OCI-LY7 (cell line): ENCODE measurements at regions not wholly inside any gene's neighbourhood (a gene's known extent, or its start where the extent isn't known, plus 50 kb on each side); places are given as distances from the start of the nearest gene placed in this dataset.

Experiments used
- BruUV-seq: library from RNA; stranded (reverse); fragments of 400-500 nt; replicated peaks from 2 replicates; lab custom pipeline; 2021; lab: Mats Ljungman, UMichigan
- CTCF ChIA-PET: fragments of 300-600 bp; sonication (Branson Sonifier 250); formaldehyde crosslinking; loops from one replicate; lab custom pipeline; 2022; ENCODE audit warnings: antibody characterized with exemption; ENCODE audit not compliant: unreplicated experiment; lab: Charles Lee
- POLR2A ChIA-PET: fragments of 300-600 bp; sonication (Branson Sonifier 250); formaldehyde crosslinking; loops from one replicate; lab custom pipeline; 2022; ENCODE audit warnings: antibody characterized with exemption; lab: Charles Lee
- DNase-seq: peaks from one replicate; pipeline ENCODE4 v3.0.0-alpha.2; 2015; ENCODE audit warnings: low spot score
- H2AFZ ChIP-seq: fragments of 200-600 bp; sonication (generic), shearing (Covaris generic); 2 replicates; pipeline ENCODE4 v1.6.1; 2014; ENCODE audit warnings: mild to moderate bottlenecking, antibody characterized with exemption, low read length, moderate library complexity
- H3K27ac ChIP-seq: fragments of 200-600 bp; sonication (generic); 2 replicates; pipeline ENCODE4 v1.5.1; 2014; ENCODE audit warnings: mixed run types, low read depth, mild to moderate bottlenecking, moderate library complexity, low read length, inconsistent platforms; ENCODE audit not compliant: poor library complexity, severe bottlenecking
- H3K36me3 ChIP-seq: fragments of 200-600 bp; sonication (generic); 2 replicates; pipeline ENCODE4 v1.6.1; 2014; ENCODE audit warnings: mild to moderate bottlenecking, antibody characterized with exemption, low read length, moderate library complexity, mixed read lengths; ENCODE audit not compliant: insufficient read depth
- H3K4me1 ChIP-seq: fragments of 200-600 bp; sonication (generic); 2 replicates; pipeline ENCODE4 v1.5.1; 2014; ENCODE audit warnings: mild to moderate bottlenecking, low read length; ENCODE audit not compliant: insufficient read depth, poor library complexity, severe bottlenecking
- H3K4me2 ChIP-seq: fragments of 200-600 bp; sonication (generic); 2 replicates; pipeline ENCODE4 v1.6.1; 2014; ENCODE audit warnings: mild to moderate bottlenecking, low read length
- H3K4me3 ChIP-seq: fragments of 200-600 bp; sonication (generic); 2 replicates; pipeline ENCODE4 v1.5.1; 2014; ENCODE audit warnings: mild to moderate bottlenecking, low read depth, low read length; ENCODE audit not compliant: poor library complexity, severe bottlenecking
- H3K79me2 ChIP-seq: fragments of 200-600 bp; sonication (generic); 2 replicates; pipeline ENCODE4 v1.6.1; 2016; ENCODE audit warnings: low read depth, mild to moderate bottlenecking, low read length, moderate library complexity, mixed read lengths; ENCODE audit not compliant: insufficient read depth
- H3K9me2 ChIP-seq: fragments of 200-600 bp; sonication (generic); 2 replicates; pipeline ENCODE4 v1.6.1; 2016; ENCODE audit warnings: mild to moderate bottlenecking, low read length, mixed read lengths; ENCODE audit not compliant: insufficient read depth
- H3K9me3 ChIP-seq: fragments of 200-600 bp; sonication (generic); 2 replicates; pipeline ENCODE4 v1.6.1; 2014; ENCODE audit warnings: mild to moderate bottlenecking, mixed run types, low read length, mixed read lengths
- H4K20me1 ChIP-seq: fragments of 200-600 bp; sonication (generic); 2 replicates; pipeline ENCODE4 v1.6.1; 2014; ENCODE audit warnings: mild to moderate bottlenecking, antibody characterized with exemption, low read length, moderate library complexity, mixed read lengths; ENCODE audit not compliant: insufficient read depth
- EZH2phosphoT487 ChIP-seq: fragments of 200-600 bp; sonication (generic); IDR thresholded peaks from 2 replicates; pipeline ENCODE4 v1.6.1; 2018; ENCODE audit warnings: low read depth, borderline replicate concordance, mild to moderate bottlenecking, mixed run types, antibody characterized with exemption, low read length, moderate library complexity, mixed read lengths
- intact Hi-C: fragments of 100-400 bp; cut with micrococcal nuclease; formaldehyde crosslinking; loops from one replicate; pipeline ENCODE4 v1.10.0; 2022; ENCODE audit not compliant: unreplicated experiment
- TF ChIP-seq, protein P1 (sequence below): fragments of 200-600 bp; sonication (generic); conservative IDR thresholded peaks from 2 replicates; pipeline ENCODE4 v1.5.1; 2014; ENCODE audit warnings: mild to moderate bottlenecking, antibody characterized with exemption, low read length, moderate library complexity, mixed read lengths

- ChIA-PET CTCF (no interaction called here), POLR2A (no interaction called here)
- no peaks in the 10 kb centered on the region for H3K79me2 ChIP-seq
- H3K4me1 ChIP-seq, result no peaks in the 10 kb centered on the region
- TF ChIP-seq EZH2phosphoT487, result no peak
- TF ChIP-seq, protein P1, sequence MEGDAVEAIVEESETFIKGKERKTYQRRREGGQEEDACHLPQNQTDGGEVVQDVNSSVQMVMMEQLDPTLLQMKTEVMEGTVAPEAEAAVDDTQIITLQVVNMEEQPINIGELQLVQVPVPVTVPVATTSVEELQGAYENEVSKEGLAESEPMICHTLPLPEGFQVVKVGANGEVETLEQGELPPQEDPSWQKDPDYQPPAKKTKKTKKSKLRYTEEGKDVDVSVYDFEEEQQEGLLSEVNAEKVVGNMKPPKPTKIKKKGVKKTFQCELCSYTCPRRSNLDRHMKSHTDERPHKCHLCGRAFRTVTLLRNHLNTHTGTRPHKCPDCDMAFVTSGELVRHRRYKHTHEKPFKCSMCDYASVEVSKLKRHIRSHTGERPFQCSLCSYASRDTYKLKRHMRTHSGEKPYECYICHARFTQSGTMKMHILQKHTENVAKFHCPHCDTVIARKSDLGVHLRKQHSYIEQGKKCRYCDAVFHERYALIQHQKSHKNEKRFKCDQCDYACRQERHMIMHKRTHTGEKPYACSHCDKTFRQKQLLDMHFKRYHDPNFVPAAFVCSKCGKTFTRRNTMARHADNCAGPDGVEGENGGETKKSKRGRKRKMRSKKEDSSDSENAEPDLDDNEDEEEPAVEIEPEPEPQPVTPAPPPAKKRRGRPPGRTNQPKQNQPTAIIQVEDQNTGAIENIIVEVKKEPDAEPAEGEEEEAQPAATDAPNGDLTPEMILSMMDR, result no peak
- H3K9me2 ChIP-seq, result no peaks in the 10 kb centered on the region
- no peaks in the 10 kb centered on the region for H3K9me3 ChIP-seq
- H3K4me3 ChIP-seq, result no peak overlapping the region
- intact Hi-C loops, result no loop called here
- H4K20me1 ChIP-seq, result no peaks in the 10 kb centered on the region
- DNase-seq, result no peak
- H3K4me2 ChIP-seq, result no peak overlapping the region
- H3K36me3 ChIP-seq, result no peaks in the 10 kb centered on the region
- no peak overlapping the region for H2AFZ ChIP-seq
- no peak overlapping the region for H3K27ac ChIP-seq
- BruUV-seq, result no TSS peak
Observed at GRCh38 chr11:98834776-98835175, 186.0 kb upstream of the CNTN5 start.

GRCh38 chr11:98835335-98835734 lies 185.4 kb upstream of the CNTN5 start:
- no peaks in the 10 kb centered on the region for H3K36me3 ChIP-seq
- H3K4me3 ChIP-seq, result no peak overlapping the region
- intact Hi-C loops, result no loop called here
- TF ChIP-seq, protein P1, result no peak
- TF ChIP-seq EZH2phosphoT487, result no peak
- H2AFZ ChIP-seq, result no peak overlapping the region
- no peaks in the 10 kb centered on the region for H3K9me2 ChIP-seq
- H3K4me2 ChIP-seq, result no peak overlapping the region
- H3K4me1 ChIP-seq, result no peaks in the 10 kb centered on the region
- ChIA-PET POLR2A (no interaction called here), CTCF (no interaction called here)
- H3K9me3 ChIP-seq, result no peaks in the 10 kb centered on the region
- no peak for DNase-seq
- no peak overlapping the region for H3K27ac ChIP-seq
- no TSS peak for BruUV-seq
- no peaks in the 10 kb centered on the region for H3K79me2 ChIP-seq
- no peaks in the 10 kb centered on the region for H4K20me1 ChIP-seq

DNA sequence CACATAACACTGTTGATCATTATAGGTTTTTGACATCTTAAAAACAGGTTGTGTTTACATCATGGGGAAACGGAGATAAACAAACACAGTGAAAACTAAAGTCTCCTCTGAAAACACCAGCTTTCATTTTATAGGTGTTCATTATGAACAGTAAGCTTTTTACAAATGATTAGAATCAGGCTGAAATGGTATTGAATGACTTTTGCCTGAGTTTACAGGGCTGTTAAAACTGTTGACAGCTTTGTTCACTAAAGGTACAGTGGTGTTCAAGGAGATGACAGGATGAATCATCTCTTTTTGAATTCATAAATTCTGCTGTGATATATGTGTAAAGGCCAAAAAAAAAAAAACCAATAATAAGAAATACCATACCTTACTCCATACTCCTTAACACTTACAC lies 184.6 kb upstream of the CNTN5 start:
- H3K9me2 ChIP-seq, result no peaks in the 10 kb centered on the region
- no peak overlapping the region for H3K4me2 ChIP-seq
- no peaks in the 10 kb centered on the region for H3K9me3 ChIP-seq
- ChIA-PET POLR2A (interaction anchor here (0.6 kb wide), 1 partner anchor 303 kb away, joined by 3 read pairs; no protein-coding TSS in a partner anchor), CTCF (no interaction called here)
- intact Hi-C loops, result no loop called here
- no peaks in the 10 kb centered on the region for H3K79me2 ChIP-seq
- TF ChIP-seq, protein P1, result no peak
- TF ChIP-seq EZH2phosphoT487, result no peak
- no peak for DNase-seq
- no peak overlapping the region for H3K27ac ChIP-seq
- H3K4me3 ChIP-seq, result no peak overlapping the region
- no TSS peak for BruUV-seq
- no peaks in the 10 kb centered on the region for H3K36me3 ChIP-seq
- no peak overlapping the region for H2AFZ ChIP-seq
- no peaks in the 10 kb centered on the region for H4K20me1 ChIP-seq
- H3K4me1 ChIP-seq, result no peaks in the 10 kb centered on the region
